ENCODE measurements at regions not wholly inside any gene's neighbourhood (a gene's known extent, or its start where the extent isn't known, plus 50 kb on each side); places are given as distances from the start of the nearest gene placed in this dataset.

DNA sequence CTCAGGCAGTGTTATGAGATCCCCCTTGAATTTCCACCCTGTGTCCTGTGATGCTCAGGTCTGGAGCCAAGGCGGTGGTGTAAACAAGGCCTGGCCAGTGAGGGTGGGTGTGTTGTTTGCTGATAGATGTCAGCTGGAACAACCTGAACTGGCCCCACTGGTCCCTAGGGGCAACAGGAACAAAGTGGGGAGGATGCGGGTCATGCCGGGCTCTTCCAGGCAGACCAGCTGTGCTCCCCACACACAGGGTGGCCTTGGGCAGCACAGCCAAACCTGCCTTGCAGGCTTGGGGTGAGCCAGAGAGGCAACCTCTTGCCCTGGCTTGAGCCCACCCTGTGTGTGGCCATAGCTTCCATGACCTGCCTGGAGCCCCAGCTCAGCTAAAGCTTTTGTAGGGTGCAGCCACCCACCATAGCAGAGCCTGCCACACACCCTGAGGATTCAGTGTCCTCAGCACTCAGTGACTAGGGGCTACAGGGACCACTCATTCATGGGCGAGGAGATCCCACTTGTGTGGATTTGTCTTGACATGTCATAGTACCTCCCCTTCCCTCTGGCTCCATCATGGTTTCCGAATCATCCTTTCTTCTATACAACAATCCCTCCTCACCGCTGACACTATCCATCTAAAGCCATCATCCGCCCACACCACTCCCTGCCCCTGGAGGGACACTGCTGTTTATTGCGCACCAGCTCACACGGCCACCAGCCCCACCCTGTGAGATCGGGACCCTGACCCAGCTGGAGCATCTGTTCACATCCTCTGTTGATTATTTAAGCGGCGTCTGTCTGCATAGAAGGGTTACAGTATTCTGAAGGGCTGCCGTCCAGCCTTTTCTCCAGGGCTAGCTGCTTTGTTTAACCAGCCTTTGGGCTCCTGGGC is 268.8 kb downstream of the CYP26B1 start:
- TF ChIP-seq CTCF (conservative IDR thresholded peaks at IDR 0.05; ENCODE audit: low read depth in 2 of 2) (no peak), EZH2 (IDR thresholded peaks at IDR 0.05; ENCODE audit: low read depth, unreplicated experiment) (no peak), POLR2AphosphoS5 (IDR thresholded peaks at IDR 0.05; ENCODE audit: low read depth) (no peak), EZH2phosphoT487 (IDR thresholded peaks at IDR 0.05; ENCODE audit: unreplicated experiment) (no peak), REST (IDR thresholded peaks at IDR 0.05; ENCODE audit: unreplicated experiment) (no peak), CREB1 (CRISPR knock-in tag; IDR thresholded peaks at IDR 0.05; ENCODE audit: low read depth) (no peak), ZNF331 (CRISPR knock-in tag; IDR thresholded peaks at IDR 0.05; ENCODE audit: low read depth) (no peak)
